BJ (cell line): ENCODE measurements at regions not wholly inside any gene's neighbourhood (a gene's known extent, or its start where the extent isn't known, plus 50 kb on each side); places are given as distances from the start of the nearest gene placed in this dataset.

Experiments used
- CTCF ChIA-PET: fragments of 350-600 bp; formaldehyde crosslinking; extraction: SDS; loops from one replicate; lab custom pipeline; 2021; ENCODE audit warnings: antibody characterized with exemption, inconsistent platforms; lab: Yijun Ruan, JAX
- POLR2A ChIA-PET: fragments of 300-600 bp; sonication (Branson Sonifier 250); formaldehyde crosslinking; extraction: SDS; loops from one replicate; lab custom pipeline; 2021; ENCODE audit warnings: antibody characterized with exemption; lab: Charles Lee
- DNase-seq: peaks from one replicate; pipeline ENCODE4 v3.0.0-alpha.2; 2011; ENCODE audit warnings: low read depth
- H3K27me3 ChIP-seq: 2 replicates; pipeline ENCODE4 v1.6.0; 2011; ENCODE audit warnings: low read length; ENCODE audit not compliant: control insufficient read depth, insufficient read depth
- H3K36me3 ChIP-seq: 2 replicates; pipeline ENCODE4 v1.5.1; 2011; ENCODE audit warnings: low read length; ENCODE audit not compliant: control insufficient read depth, insufficient read depth
- H3K4me3 ChIP-seq: 2 replicates; pipeline ENCODE4 v1.5.1; 2011; ENCODE audit warnings: low read depth, mild to moderate bottlenecking, control low read depth, low read length
- TF ChIP-seq, protein P1 (sequence below): IDR thresholded peaks from 2 replicates; pipeline ENCODE4 v1.5.1; 2011; ENCODE audit warnings: low read depth, mild to moderate bottlenecking, control low read depth, inconsistent platforms, low read length, moderate library complexity; ENCODE audit not compliant: insufficient read depth

DNA sequence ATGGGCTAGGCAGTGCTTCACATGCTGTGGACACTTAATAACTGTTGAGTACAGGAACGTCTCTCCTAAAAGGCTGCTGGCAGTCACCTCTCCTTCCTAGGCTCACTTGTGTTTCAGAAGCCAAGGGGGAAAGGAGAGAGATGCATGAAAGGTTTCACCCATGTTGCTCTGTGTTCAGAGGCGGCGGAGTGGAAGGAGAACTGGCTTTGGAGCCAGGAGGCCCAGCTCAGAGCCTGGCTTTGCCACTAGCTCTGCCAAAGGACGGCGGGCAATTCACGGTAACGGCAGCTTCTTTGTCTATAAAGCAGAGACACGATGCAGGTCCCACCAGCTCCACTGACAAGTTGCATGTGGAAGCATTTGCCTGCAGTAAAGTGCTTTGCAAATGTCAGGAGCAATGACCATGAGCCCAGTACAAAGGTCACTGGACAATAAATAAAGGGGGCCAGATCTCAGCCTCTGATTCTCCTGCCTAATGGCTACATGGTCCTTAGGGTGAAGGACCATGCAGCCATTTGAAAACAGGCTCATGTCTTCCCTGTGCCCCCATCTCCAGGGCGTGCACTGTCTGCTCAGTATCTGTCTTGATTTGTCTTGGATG lies 171.7 kb upstream of the TLE3 start:
- no peak overlapping the region for H3K4me3 ChIP-seq
- DNase-seq: no peak
- CTCF ChIA-PET: interaction anchor here (1.0 kb wide), 1 partner anchor 12 kb away, joined by 3 read pairs; no protein-coding TSS in a partner anchor
- H3K27me3 ChIP-seq: peaks cover 3% of the 10 kb centered on the region
- TF ChIP-seq, protein P1, sequence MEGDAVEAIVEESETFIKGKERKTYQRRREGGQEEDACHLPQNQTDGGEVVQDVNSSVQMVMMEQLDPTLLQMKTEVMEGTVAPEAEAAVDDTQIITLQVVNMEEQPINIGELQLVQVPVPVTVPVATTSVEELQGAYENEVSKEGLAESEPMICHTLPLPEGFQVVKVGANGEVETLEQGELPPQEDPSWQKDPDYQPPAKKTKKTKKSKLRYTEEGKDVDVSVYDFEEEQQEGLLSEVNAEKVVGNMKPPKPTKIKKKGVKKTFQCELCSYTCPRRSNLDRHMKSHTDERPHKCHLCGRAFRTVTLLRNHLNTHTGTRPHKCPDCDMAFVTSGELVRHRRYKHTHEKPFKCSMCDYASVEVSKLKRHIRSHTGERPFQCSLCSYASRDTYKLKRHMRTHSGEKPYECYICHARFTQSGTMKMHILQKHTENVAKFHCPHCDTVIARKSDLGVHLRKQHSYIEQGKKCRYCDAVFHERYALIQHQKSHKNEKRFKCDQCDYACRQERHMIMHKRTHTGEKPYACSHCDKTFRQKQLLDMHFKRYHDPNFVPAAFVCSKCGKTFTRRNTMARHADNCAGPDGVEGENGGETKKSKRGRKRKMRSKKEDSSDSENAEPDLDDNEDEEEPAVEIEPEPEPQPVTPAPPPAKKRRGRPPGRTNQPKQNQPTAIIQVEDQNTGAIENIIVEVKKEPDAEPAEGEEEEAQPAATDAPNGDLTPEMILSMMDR: no peak
- H3K36me3 ChIP-seq: no peaks in the 10 kb centered on the region
- POLR2A ChIA-PET: no interaction called here

DNA sequence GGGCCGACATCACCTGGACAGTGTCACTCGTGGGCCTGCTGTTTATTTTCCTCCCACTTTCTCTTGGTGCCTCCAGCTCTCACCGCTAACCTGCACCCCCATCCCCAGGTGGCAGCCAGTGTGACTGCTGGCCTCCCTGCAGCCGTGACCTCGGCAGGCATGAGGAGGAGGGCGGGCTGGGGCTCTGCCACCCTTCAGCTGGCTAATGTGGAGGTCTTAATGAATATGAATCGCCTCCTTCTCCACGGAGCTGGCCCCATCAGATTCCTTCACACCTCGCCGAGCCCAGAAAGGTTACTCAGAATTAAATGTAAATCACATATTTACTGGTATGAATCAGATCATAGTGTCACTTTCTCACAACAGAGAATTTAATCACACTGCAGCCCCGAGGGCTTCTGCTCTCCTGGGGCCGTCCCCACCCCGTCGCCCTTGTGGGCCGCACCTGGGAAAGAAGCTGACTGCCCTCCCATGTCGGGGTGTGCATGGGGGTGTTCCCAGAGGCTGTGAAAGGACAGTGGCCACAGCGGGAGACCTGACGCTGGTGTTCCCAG lies 171.1 kb upstream of the TLE3 start:
- CTCF ChIA-PET: interaction anchor here (1.2 kb wide), 1 partner anchor 95 kb away, joined by 3 read pairs; no protein-coding TSS in a partner anchor
- no peak for DNase-seq
- Histone ChIP-seq H3K36me3 (no peaks in the 10 kb centered on the region), H3K27me3 (peaks cover 3% of the 10 kb centered on the region), H3K4me3 (no peak overlapping the region)
- POLR2A ChIA-PET: no interaction called here
- TF ChIP-seq, protein P1: no peak

DNA sequence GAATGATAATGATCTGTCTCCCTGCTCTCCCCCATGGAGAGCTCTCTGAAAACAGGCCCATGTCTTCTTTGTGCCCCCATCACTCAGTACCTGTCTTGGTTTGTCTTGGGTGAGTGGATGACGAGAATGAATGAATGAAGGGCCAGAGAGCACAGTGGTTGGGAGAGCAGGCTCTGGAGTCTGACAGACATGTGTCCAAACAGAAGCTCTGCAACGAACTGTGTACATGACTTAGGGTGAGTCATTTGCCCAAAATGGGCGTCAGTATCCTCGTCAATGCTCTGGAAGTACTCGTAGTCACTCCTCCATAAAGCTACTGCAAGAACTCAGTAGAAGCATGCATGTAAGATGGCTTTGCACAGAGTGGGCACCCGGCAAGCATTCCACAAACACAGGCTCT lies 170.2 kb upstream of the TLE3 start:
- Histone ChIP-seq H3K36me3 (no peaks in the 10 kb centered on the region), H3K4me3 (no peak overlapping the region), H3K27me3 (peaks cover 3% of the 10 kb centered on the region)
- ChIA-PET POLR2A (no interaction called here), CTCF (interaction anchor here (1.2 kb wide), 2 partner anchors 39 to 96 kb away, joined by 3 read pairs; no protein-coding TSS in a partner anchor)
- DNase-seq: no peak
- TF ChIP-seq, protein P1: no peak

DNA sequence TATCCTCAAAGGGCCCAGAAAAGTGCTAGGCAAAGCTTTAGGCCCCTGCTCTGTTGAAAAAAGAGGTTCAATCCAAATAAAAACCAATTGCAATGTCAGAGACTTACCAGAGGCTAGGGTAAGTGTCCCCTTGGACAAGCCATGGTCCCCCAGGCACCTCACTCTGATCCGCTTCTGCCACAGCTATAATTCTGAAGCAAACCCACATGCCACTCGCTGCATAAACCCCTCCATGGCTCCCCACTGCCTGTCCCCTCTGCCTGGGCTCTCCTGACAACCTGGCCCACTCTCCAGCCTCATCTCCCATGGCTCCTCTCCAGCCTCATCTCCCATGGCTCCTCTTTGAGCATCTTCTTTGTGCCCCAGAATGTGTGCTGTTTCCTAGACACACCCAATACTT lies 169.6 kb upstream of the TLE3 start:
- DNase-seq: no peak
- Histone ChIP-seq H3K36me3 (no peaks in the 10 kb centered on the region), H3K27me3 (peaks cover 6% of the 10 kb centered on the region), H3K4me3 (no peak overlapping the region)
- POLR2A ChIA-PET: no interaction called here
- TF ChIP-seq, protein P1: no peak
- CTCF ChIA-PET: interaction anchor here (1.2 kb wide), 1 partner anchor 40 kb away, joined by 3 read pairs; no protein-coding TSS in a partner anchor

DNA sequence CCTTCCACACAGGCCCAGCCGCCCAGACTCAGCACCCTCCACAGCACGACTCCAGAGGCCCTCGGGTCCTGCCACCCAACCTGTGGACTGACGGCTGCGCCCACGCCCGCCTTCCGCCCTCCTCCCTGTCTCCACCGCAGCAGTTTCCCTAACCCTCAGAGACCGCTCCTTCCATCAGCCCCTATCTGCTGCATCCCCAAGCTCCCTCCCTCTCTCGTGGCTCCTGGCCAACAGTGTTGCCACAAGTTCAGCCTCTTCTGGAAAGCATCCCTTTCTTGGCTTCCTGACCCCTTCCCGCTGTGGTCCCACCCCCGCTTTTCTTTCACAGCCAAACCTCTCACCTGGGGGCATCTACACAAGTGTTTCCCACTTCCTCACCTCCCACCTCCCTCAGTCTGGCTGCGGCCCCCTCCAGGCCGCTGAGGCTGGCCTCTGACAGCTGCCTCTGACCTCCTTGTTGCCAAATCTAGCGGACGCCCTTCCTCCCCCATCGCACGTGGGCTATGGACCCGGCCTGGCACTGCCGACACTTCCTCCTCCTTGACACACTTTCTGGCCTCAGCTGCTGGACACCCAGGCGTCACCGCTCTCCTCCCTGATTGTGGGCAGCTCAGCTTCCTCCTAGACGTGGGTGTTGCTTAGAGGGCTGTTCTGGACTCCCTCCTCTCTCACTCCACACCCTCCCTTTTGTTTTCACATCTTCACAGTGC lies 168.8 kb upstream of the TLE3 start:
- Histone ChIP-seq H3K4me3 (no peak overlapping the region), H3K36me3 (no peaks in the 10 kb centered on the region), H3K27me3 (peaks cover 6% of the 10 kb centered on the region)
- no peak for DNase-seq
- ChIA-PET CTCF (interaction anchor here (0.6 to 1.2 kb wide), 2 partner anchors 41 to 210 kb away, joined by 3 to 5 read pairs; no protein-coding TSS in a partner anchor), POLR2A (no interaction called here)
- TF ChIP-seq, protein P1: no peak
